Hematopoietic multipotent progenitor cell (in vitro differentiated cells): ENCODE measurements at regions not wholly inside any gene's neighbourhood (a gene's known extent, or its start where the extent isn't known, plus 50 kb on each side); places are given as distances from the start of the nearest gene placed in this dataset. TPM values are rescaled to one million over a fixed set of nuclear protein-coding genes. Genes with fewer than 3 reads are reported as not detected.

Experiments used
- small RNA-seq: library from RNA; depleted of rRNA; stranded (forward); fragments of <200 nt; gene quantifications from one replicate; pipeline ENCODE3, GENCODE V24; 2012

Small RNAs in the stretch of these regions (small RNA-seq; reads per million reads assigned to genes)
- gene AP003385.4, result not detected
- gene AP003716.2, result not detected
- gene RNU6-46P, result not detected
